ENCODE measurements at regions not wholly inside any gene's neighbourhood (a gene's known extent, or its start where the extent isn't known, plus 50 kb on each side); places are given as distances from the start of the nearest gene placed in this dataset.

DNA sequence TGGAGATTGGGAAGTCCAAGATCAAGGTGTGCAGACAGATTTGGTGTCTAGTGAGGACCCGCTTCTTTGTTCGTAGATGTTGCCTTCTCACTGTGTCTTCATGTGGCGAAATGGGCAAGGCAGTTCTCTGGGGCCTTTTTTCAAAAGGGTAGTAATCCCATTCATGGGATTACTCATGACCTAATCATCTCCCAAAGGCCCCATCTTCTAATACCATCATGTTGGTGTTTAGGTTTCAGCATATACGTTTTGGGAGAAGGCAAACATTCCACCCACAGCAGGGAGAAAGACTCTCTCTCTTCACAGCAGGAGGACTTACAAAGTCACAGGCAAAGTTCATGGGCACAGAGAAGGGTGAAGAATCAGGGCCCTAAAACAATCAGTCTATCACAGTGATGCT is 252.1 kb downstream of the RPLP1 start:
- TF ChIP-seq, protein P1, sequence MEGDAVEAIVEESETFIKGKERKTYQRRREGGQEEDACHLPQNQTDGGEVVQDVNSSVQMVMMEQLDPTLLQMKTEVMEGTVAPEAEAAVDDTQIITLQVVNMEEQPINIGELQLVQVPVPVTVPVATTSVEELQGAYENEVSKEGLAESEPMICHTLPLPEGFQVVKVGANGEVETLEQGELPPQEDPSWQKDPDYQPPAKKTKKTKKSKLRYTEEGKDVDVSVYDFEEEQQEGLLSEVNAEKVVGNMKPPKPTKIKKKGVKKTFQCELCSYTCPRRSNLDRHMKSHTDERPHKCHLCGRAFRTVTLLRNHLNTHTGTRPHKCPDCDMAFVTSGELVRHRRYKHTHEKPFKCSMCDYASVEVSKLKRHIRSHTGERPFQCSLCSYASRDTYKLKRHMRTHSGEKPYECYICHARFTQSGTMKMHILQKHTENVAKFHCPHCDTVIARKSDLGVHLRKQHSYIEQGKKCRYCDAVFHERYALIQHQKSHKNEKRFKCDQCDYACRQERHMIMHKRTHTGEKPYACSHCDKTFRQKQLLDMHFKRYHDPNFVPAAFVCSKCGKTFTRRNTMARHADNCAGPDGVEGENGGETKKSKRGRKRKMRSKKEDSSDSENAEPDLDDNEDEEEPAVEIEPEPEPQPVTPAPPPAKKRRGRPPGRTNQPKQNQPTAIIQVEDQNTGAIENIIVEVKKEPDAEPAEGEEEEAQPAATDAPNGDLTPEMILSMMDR (IDR thresholded peaks at IDR 0.05; ENCODE audit: low read depth, low read length, poor library complexity, severe bottlenecking), result no peak
- TF ChIP-seq EZH2phosphoT487 (IDR thresholded peaks at IDR 0.05; ENCODE audit: borderline replicate concordance, low read length), result no peak

Measured in DOHH2 (cell line).